ENCODE measurements at regions not wholly inside any gene's neighbourhood (a gene's known extent, or its start where the extent isn't known, plus 50 kb on each side); places are given as distances from the start of the nearest gene placed in this dataset.
"Not testable (repeated sequence)": the region's sequence is repeated elsewhere in the genome, so short reads cannot be mapped to it uniquely, and the experiment has no call there.

- DNase-seq (ENCODE audit: low read depth) = no peak
Measured at GRCh38 chr2:66103581-66103980, 331.3 kb upstream of the MEIS1 start.

- DNase-seq (ENCODE audit: low read depth) = no peak
Measured at GRCh38 chr2:66101206-66101605, 333.7 kb upstream of the MEIS1 start.

DNA sequence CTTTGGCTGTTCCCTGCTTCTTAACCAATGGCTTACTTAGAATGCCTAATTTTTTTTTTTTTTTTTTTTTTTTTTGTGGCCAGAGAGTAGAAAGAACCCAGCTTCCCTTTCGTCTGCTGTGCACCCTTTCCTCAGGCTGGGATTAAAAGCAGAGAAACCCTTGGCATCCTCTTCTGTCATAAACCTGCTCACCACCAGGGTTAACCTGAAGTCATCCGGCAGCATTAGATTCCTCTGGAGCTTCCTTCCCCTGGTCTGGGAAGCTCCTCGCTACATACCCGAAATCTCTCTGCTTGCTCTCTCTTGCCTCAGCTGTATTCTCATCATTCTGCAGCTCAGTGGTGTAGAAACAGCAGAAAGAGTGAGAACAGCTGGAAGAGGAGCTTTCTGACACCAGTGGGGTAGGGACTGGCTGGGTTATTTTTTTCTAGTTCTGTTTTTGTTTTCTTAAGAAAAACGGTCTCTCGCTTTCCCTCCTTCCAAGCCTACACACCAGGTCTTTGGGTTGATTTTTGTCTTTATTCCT lies 339.0 kb upstream of the MEIS1 start:
- no peak for DNase-seq (ENCODE audit: low read depth)

DNA sequence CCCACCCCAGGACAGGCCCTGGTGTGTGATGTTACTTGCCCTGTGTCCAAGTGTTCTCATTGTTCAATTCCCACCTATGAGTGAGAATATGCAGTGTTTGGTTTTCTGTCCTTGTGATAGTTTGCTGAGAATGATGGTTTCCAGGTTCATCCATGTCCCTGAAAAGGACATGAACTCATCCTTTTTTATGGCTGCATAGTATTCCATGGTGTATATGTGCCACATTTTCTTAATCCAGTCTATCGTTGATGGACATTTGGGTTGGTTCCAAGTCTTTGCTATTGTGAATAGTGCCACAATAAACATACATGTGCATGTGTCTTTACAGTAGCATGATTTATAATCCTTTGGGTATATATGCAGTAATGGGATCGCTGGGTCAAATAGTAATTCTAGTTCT lies 340.2 kb upstream of the MEIS1 start:
- not testable (repeated sequence) for DNase-seq (ENCODE audit: low read depth)

GRCh38 chr2:66093371-66093770 lies 341.6 kb upstream of the MEIS1 start:
- DNase-seq (ENCODE audit: low read depth) = no peak

GRCh38 chr2:66084948-66085590 lies 349.9 kb upstream of the MEIS1 start:
- DNase-seq (ENCODE audit: low read depth) = no peak

DNA sequence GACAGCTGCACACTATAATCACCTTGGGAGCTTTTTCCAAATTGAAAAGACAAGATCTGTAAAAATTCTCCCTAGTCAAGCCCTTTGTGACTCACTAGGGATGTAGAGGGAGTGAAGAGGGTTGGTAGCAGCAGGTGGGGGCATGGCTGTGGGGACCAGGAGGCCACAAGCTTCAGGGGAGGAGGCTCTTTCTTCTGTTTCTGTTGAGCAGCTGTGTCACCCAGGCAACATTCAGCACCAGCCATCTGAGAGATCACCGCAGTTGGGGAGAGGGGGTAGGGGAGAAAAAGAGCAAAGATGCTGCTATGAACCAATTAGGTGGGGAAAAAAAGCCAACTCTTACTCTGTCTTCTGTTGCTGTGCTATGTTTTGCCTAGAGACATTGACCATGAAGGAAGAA lies 352.3 kb upstream of the MEIS1 start:
- DNase-seq (ENCODE audit: low read depth) = no peak

DNA sequence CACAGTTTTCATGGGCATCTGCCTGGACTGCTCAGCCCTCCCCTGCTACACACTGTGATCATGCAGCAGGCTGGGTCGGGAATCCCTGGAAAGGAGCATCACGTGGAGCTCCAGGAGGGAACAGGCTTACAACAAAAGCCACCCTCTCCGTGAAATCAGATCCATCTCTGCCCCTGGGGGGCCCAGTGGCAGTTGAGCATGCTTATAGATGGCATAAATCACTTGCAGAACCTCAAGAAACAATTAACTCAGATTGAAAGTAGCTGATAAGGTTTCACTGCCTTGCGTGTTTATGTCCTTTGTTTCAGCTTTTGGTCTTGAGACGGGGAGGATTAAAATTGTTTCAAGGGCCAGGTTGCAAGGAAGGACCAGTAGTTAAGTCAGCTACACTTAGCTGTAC lies 354.8 kb upstream of the MEIS1 start:
- DNase-seq (ENCODE audit: low read depth) = no peak

DNA sequence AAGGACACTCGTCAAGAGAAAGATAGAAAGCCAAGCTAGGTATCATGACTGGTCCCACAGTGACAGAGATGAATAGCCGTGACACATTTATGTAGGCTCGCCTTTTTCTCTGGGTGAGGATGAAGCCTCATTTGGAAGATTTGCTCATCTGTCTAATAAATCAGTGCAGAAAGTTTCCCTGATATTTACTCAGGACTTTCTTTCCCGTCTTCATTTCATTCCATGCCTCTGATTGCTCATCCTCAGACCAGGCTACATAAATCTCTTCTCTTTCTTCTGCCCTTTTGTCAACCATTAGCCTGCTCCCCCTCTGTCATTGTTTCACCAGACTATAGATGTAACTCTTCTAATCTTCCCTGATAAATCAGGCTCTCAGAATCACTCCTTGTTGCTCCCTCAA lies 361.8 kb upstream of the MEIS1 start:
- DNase-seq (ENCODE audit: low read depth) = no peak

DNA sequence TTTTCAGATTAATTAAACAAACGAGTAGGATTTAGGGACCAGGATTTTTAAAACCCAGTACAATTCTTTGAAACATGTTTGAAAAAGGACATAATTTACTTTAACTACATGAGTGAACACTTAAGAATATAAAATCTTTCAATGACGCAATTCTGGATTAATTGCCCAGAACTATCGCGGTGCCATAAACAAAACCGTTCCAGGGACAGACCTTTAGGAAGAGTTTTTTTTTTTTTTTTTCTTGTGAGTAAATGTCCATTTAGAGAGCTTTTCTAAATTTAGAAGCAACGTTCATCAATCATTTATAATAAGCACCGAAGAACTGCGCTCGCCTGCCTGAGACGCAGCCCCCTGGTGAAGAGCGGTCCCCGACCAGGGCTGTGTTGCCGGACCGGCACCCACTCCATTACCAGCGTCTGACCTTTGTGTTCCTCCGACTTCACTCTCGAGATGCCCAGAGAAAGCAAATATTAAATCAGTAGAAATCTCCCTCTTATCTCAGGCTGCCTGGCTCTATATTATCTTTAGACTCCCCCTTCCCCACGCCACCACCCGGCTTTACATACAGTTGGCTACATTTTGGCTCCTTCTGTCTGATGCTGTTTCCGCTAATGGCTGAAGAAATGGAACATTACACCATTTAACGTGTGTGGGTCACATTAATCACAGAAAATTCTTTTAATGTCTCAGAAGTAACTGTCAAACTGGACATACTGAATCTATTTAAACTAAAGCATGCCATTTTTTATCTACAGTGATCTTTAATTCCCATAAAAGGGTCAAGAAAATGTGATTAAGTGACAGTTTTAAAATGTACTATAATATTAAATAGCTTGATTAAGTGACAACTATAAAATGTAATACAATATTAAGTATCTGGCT lies 364.0 kb upstream of the MEIS1 start:
- DNase-seq (ENCODE audit: low read depth) = no peak

DNA sequence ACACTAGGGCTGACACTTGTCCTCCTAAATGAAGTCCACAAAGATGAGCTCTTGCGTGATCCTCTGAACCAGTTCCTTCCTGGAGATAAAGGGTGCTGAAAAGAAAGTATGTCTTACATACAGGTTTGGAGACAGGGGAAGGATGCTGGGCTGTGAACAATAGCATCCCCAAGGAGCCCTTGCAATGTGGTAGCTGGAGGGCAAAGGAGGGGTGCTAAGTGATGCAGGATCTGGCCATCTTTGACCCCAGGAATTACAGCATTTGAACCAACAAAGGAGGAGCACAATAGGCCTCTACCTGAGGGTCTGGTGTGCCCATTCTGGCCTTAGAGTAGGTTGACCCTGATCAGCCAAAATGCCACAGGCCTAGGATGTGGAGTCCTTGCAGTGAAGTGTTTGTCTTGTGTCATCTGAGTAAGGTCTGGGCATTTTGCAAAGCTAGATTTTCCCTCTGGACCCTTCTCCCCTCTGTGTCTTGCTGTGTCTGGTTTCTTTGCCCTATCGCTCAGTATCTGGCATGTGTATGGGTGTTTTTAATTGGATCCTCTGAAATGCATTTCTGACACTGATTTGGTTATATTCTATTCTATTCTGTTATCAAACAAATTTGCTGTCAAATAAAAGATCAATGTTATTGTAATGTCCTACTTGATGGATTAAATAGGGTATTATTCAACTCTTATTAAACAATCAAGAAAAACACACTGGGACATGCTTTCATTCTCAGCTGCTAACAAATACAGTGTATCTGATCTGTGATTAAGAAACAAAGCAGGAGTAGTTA lies 364.8 kb upstream of the MEIS1 start:
- no peak for DNase-seq (ENCODE audit: low read depth)

GRCh38 chr2:66066032-66066431 lies 368.9 kb upstream of the MEIS1 start:
- no peak for DNase-seq (ENCODE audit: low read depth)

DNA sequence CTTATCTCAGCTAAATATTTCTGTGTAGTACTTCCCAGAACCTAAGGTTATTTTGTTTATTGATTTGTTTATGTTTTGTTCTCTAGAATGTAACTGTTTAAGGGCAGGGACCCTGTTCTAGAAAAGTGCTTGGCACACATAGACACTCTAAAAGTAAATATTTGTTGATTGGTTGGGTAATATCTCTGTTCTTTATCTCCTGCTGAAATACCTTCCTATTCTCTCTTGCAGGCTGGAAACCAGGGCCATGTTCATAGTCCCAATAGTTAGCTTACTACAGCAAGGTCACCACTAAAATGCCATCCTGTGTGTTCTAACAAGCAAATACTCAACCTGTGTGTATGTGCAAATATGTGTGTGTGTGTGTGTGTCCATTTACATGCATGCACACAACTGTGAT lies 375.6 kb upstream of the MEIS1 start:
- DNase-seq (ENCODE audit: low read depth) = no peak

- DNase-seq (ENCODE audit: low read depth) = no peak
Measured at GRCh38 chr2:66058675-66059074, 376.2 kb upstream of the MEIS1 start.

- no peak for DNase-seq (ENCODE audit: low read depth)
Measured at GRCh38 chr2:66057844-66058243, 377.1 kb upstream of the MEIS1 start.

DNA sequence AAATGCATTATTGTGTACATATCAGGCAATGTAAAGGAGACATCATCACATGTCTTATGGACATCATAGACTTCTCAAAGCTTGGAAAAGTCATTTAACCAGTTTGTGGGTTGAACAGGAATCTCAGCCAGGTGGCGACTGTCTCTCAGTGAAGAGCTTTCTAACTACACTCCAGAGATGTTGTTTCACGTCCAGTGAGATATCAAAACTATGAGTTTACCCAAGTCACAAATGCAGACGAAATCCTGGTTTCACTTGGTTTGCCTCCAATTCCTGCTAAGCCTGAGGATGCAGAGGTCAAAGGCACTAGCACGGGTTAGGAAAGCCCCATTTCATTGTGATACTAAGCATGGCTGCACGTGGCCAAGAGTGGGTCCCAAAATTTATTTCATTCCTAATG lies 384.5 kb upstream of the MEIS1 start:
- DNase-seq (ENCODE audit: low read depth) = no peak

GRCh38 chr2:66048667-66049066 lies 386.3 kb upstream of the MEIS1 start:
- no peak for DNase-seq (ENCODE audit: low read depth)

- no peak for DNase-seq (ENCODE audit: low read depth)
Measured at GRCh38 chr2:66041902-66042657, 392.8 kb upstream of the MEIS1 start.

- no peak for DNase-seq (ENCODE audit: low read depth)
Measured at GRCh38 chr2:66036948-66037347, 398.0 kb upstream of the MEIS1 start.

DNA sequence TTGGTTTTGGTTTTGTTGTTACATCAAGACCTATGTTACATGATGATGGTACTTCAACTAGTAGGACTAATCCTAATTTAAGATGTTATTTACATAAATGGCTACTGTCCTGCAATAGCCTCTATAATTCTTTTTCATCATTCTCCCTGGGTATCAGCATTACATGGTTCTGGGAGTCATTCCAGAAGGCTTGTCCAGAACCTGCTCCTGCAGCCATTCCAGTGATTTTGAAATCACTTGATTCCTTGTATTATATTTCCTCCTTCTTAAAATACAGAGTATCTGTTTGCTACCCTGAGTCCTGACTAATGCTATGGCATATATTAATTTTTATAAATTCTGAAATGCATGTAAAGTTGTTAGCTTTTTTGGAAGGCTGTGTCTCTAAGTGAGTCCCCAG lies 400.5 kb upstream of the MEIS1 start:
- no peak for DNase-seq (ENCODE audit: low read depth)

- DNase-seq (ENCODE audit: low read depth) = no peak
Measured at GRCh38 chr2:66032226-66032775, 402.6 kb upstream of the MEIS1 start.

Data from RPMI7951 (cell line).